Lower leg skin (tissue), 3 donors: ENCODE measurements at regions not wholly inside any gene's neighbourhood (a gene's known extent, or its start where the extent isn't known, plus 50 kb on each side); places are given as distances from the start of the nearest gene placed in this dataset.

Experiments used
- POLR2A ChIP-seq, 2 donors: fragments of 450-650 bp; IDR thresholded peaks; one replicate each; pipeline ENCODE4 v1.6.1; 2016 to 2017; ENCODE audit warnings: antibody characterized with exemption in 2 of 2, mild to moderate bottlenecking in 1 of 2, moderate library complexity in 1 of 2
- TF ChIP-seq, protein P1 (sequence below), 3 donors: fragments of 450-650 bp; IDR thresholded peaks; one replicate each; pipeline ENCODE4 v1.5.1; 2016; ENCODE audit warnings: antibody characterized with exemption in 3 of 3, mild to moderate bottlenecking in 3 of 3, moderate library complexity in 2 of 3

DNA sequence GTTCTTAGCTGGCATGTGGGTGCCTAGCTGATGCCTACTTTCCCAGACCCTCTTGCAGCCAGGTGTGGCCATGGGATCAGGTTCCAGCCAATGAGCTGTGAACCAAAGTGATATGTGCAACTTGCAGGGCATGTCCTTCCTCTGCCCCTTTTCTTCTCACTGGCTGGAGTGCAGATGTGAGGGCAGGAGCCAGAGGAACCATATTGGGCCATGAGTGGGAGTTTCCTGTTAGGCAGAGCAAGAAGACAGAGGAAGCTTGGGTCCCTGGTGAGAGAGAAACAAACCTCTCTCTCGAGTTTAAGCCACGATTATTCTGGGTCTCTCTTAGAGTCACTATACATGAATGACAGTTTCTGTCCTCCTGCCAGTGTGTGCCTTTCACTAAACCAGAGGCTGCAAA lies 120.4 kb upstream of the STX18 start:
- TF ChIP-seq, protein P1, sequence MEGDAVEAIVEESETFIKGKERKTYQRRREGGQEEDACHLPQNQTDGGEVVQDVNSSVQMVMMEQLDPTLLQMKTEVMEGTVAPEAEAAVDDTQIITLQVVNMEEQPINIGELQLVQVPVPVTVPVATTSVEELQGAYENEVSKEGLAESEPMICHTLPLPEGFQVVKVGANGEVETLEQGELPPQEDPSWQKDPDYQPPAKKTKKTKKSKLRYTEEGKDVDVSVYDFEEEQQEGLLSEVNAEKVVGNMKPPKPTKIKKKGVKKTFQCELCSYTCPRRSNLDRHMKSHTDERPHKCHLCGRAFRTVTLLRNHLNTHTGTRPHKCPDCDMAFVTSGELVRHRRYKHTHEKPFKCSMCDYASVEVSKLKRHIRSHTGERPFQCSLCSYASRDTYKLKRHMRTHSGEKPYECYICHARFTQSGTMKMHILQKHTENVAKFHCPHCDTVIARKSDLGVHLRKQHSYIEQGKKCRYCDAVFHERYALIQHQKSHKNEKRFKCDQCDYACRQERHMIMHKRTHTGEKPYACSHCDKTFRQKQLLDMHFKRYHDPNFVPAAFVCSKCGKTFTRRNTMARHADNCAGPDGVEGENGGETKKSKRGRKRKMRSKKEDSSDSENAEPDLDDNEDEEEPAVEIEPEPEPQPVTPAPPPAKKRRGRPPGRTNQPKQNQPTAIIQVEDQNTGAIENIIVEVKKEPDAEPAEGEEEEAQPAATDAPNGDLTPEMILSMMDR (IDR thresholded peaks at IDR 0.05) = no peak
- TF ChIP-seq POLR2A (IDR thresholded peaks at IDR 0.05) = no peak
